HG02973 (cell line): ENCODE measurements at regions not wholly inside any gene's neighbourhood (a gene's known extent, or its start where the extent isn't known, plus 50 kb on each side); places are given as distances from the start of the nearest gene placed in this dataset.
"Not testable (repeated sequence)": the region's sequence is repeated elsewhere in the genome, so short reads cannot be mapped to it uniquely, and the experiment has no call there.

Experiments
- ATAC-seq: cut with Tn5 transposase; IDR thresholded peaks from one replicate; pipeline ENCODE4 v1.9.1; 2021; ENCODE audit warnings: moderate library complexity; ENCODE audit not compliant: unreplicated experiment

DNA sequence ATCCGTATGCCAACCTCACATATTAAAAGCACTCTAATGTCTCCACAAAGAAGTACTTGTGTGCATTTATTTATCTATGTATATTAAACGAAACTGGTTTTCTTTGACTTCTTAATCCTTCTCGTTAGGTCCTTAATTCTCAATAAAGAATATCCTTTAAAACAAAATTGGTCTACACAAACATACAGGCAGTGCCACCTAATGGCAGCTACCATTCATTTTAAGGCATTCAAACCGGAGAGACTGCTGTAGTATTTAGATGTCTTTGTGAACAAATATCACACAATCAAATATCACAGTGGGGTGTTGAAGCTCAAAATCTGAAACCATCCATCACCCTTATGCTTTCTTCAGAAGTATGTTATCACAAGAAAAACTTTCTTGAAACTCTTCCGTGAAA lies 96.6 kb upstream of the IRAK1BP1 start:
- ATAC-seq: no peak

DNA sequence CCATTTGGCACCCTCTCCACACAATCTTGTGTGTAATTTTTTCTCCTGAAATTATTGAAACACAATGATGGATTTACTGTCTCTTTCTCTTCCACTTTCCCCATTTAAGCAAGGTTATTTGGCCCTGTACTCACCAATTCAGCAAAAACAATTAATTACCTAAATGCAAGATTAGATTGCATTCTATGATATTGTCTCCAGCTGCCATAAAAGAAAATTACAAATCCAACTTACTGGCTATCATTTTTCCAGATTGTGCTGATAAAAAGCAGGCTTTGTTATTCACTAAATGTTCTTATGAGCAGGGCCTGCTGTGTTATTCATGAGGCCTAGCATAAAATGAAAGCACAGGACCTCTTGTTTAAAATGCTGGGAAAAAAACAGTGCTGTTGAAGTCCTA lies 95.8 kb upstream of the IRAK1BP1 start:
- ATAC-seq: no peak

DNA sequence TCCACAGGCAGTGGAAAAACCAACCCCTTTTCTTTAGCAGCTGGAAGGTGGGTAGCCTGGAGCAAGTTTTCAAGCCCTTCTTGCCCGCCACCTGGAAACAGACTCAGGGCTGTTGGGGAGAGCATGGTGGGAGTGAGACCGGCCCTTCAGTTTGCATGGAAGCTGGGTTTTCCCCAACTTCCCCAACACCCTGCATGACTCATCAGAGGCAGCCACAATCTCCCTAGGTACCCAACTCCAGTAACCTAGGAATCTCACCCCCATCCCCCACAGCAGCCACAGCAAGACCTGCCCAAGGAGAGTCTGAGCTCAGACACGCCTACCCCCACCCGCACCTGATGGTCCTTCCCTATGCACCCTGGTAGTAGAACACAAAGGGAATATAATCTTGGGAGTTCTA lies 86.3 kb upstream of the IRAK1BP1 start:
- no peak for ATAC-seq

DNA sequence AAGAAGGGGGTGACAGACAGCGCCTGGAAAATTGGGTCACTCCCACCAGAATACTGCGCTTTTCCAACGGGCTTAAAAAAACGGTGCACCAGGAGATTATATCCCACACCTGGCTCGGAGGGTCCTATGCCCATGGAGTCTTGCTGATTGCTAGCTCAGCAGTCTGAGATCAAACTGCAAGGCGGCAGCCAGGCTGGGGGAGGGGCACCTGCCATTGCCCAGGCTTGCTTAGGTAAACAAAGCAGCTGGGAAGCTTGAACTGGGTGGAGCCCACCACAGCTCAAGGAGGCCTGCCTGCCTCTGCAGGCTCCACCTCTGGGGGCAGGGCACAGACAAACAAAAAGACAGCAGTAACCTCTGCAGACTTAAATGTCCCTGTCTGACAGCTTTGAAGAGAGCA lies 84.0 kb upstream of the IRAK1BP1 start:
- not testable (repeated sequence) for ATAC-seq

DNA sequence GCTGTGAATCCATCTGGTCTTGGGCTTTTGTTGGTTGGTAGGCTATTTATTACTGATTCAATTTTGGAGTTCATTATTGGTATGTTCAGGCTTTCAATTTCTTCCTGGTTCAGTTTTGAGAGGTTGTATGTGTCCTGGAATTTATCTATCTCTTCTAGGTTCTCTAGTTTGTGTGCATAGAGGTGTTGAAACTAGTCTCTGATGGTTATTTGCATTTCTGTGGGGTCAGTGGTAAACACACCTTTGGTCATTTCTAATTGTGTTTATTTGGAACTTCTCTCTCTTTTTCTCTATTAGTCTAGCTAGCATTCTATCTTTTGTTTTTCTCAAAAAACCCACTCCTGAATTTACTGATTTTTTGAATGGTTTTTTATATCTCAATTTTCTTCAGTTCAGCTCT lies 70.1 kb upstream of the IRAK1BP1 start:
- ATAC-seq: no peak

DNA sequence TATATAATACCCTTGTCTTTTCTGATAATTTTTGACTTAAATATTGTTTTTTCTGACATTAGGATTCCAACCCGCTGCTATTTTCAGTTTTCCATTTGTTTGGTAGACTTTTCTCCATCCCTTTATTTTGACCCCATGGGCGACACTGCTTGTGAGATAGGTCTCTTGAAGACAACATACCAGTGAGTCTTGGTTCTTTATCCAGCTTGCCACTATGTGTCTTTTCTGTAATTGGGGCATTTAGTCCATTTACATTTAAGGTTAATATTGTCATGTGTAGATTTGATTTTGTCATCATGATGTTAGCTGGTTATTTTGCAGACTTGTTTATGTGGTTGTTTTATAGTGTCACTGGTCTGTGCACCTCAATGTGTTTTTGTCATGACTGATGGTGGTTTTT lies 67.7 kb upstream of the IRAK1BP1 start:
- ATAC-seq: no peak

DNA sequence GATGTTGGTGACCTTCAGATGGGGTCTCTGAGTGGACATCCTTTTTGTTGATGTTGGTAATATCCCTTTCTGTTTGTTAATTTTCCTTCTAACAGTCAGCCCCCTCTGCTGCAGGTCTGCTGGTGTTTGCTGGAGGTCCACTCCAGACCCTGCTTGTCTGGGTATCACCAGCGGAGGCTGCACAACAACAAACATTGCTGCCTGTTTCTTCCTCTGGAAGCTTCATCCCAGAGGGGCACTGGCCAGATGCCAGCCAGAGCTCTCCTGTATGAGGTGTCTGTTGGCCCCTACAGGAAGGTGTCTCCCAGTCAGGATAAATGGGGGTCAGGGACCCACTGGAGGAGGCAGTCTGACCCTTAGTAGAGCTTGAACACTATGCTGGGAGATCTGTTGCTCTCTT lies 60.6 kb upstream of the IRAK1BP1 start:
- not testable (repeated sequence) for ATAC-seq

DNA sequence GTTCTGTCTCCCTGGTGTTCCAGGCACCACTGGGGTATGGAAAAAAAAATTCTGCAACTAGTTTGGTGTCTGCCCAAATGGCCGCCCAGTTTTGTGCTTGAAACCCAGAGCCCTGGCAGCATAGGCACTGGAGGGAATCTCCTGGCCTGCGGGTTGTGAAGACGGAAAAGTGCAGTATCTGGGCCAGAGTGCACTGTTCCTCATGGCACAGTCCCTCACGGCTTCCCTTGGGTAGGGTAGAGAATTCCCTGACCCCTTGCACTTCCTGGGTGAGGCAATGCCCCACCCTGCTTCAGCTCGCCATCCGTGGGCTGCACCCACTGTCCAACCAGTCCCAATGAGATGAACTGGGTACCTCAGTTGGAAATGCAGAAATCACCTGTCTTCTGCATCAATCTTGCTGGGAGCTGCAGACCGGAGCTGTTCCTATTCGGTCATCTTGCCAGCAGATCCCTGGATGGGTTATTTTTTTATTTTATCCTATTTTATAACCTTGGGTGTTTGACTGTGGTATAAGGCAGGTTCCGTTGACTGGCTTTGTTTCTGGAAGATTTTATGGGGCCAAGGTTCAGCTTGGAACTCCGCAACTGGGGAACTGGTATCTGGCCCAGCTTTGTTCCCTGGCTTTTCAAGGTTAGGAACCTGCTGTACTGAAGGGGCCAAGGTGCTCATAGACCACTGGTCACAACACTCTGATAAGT lies 59.5 kb upstream of the IRAK1BP1 start:
- ATAC-seq: not testable (repeated sequence)

DNA sequence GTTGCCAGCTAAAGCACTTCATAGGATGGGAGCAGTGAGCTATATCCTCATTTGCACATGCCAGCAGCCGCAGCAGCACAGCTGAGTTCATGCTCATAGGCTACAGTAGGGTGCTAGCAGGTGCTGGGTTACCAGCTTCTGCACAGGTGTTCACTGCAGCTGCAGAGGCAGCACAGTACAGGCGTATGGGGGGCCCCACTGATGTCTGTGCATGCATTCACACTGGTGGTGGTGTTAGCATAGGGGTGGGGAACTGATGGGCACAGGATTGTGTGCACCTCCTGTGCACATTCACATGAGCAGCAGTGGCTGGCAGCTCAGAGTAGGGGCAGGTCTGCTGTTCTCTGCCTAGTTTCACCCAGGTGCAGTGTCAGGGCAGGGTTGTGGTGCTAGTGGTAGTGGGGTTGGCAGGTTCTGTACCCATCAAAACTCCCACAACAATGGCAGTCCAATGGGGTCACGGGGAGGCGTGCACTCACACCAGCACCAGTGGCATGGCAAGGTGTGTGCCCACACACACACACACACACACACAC lies 58.9 kb upstream of the IRAK1BP1 start:
- no peak for ATAC-seq

DNA sequence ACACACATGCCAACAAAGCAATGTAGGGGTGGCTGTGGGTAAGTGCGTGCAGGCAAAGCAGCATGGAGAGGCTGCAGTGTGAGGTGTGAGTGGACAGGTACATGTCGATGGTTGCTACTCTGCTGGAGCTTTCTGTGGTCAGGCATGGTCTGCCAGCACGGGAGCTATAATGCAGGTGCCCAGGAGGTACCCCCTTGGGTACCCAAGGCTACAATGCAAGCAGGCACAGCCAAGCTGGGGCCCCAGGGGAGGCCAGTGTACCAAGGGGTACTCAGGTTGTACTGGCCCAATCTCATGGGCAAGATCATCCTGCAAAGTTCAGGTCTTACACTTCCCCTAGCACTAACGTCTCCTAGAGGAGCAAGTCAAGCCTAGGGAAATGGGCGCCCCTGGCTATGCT lies 58.4 kb upstream of the IRAK1BP1 start:
- ATAC-seq: no peak

DNA sequence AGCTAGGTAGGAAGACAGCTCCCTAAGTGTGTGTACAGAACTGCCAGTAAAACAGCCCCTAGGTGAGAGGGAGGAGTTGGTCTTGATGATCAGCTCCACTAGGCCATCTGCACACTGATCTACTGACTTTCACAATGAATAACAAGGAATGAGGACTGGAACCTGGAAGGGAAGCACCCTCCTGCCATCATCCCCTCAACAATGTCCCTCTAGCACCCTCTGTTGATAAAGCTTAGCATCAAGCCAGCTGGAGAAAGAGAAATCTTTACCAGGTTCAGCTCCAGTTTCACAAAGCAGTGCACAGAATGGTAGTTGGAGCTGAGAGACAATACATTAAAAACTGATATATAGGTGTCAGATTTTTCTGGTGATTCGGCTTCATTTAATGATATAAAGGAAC lies 57.2 kb upstream of the IRAK1BP1 start:
- ATAC-seq: no peak

DNA sequence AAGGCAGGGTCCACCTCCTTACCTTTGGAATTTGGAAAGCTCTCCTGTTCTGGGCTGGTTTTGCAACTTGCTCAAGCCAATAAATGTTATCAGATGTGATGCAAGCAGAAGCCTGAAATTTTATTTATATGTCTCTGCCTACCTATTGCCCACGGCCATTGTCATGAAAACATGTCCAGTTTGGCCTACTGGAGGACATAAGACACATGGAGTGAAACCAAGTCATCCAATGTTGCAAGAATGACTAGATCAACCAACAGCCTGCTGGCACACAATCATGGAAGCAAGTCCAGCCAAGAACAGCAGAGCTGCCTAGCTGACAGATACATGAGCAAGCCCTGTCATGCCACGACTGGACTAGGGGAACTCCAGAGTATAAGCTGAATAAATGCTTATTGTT lies 56.7 kb upstream of the IRAK1BP1 start:
- ATAC-seq: no peak
